ENCODE measurements at regions not wholly inside any gene's neighbourhood (a gene's known extent, or its start where the extent isn't known, plus 50 kb on each side); places are given as distances from the start of the nearest gene placed in this dataset.

DNA sequence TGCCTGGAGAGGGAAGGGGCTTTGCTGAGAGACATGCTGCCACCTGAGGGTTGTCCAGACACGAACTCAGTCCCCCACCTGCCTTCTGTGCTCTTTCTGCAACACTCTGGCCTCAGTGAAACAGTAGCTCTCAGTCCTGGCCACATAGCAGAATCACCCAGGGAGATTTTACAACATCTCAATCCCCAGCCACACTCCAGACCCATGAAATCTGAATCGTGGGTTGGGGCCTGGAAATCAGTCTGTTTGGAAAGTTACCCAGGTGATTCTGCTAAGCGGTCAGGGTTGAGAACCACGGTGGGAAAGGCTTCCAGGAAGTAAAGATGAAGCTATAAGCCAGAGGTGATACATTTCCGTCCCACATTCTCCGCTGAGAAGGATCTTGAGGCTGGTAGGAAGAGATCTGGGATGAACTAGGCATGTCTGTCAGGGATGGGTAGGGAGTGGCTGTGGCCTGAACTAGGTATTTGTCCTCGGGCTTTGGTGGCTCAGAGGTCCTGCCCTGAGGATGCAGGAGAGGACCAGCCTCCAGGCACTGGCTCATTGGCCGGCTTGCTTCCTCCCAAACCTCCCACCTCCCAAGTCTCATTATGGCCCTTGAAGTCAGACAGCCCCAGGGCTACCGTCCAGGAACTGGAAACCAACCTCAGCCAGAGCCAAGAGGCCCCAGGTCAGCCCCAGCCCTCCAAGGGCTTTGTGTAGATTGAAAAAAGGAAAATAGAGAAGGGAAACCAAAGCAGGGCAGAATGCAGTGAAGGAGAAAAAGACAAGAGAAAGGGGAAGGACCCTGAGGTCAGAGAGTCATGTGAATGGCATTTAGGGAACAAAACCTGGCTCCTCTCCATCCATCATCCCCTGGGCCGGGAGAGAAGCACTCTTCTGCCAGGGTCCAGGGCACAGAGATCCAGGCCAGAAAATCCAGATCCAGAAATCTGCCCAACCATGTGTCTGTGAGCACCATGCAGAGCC lies 119.6 kb downstream of the ZFP36L2 start:
- TF ChIP-seq NBN (IDR thresholded peaks at IDR 0.05) (0 out of 2 replicates have a peak, but pooled peaks have one; percentile 52), EZH2 (IDR thresholded peaks at IDR 0.05; ENCODE audit: borderline replicate concordance, control insufficient read depth, low read depth, low read length) (no peak), ESRRA (IDR thresholded peaks at IDR 0.05; ENCODE audit: low read length) (no peak), EED (IDR thresholded peaks at IDR 0.05; ENCODE audit: low read depth) (peak; percentile 57), CBFB (IDR thresholded peaks at IDR 0.05; ENCODE audit: low read depth) (no peak)
- TF ChIP-seq, protein P1, sequence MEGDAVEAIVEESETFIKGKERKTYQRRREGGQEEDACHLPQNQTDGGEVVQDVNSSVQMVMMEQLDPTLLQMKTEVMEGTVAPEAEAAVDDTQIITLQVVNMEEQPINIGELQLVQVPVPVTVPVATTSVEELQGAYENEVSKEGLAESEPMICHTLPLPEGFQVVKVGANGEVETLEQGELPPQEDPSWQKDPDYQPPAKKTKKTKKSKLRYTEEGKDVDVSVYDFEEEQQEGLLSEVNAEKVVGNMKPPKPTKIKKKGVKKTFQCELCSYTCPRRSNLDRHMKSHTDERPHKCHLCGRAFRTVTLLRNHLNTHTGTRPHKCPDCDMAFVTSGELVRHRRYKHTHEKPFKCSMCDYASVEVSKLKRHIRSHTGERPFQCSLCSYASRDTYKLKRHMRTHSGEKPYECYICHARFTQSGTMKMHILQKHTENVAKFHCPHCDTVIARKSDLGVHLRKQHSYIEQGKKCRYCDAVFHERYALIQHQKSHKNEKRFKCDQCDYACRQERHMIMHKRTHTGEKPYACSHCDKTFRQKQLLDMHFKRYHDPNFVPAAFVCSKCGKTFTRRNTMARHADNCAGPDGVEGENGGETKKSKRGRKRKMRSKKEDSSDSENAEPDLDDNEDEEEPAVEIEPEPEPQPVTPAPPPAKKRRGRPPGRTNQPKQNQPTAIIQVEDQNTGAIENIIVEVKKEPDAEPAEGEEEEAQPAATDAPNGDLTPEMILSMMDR (IDR thresholded peaks at IDR 0.05 in 2 of 3, conservative IDR thresholded peaks at IDR 0.05 in 1 of 3; ENCODE audit: control insufficient read depth in 2 of 3, extremely low read depth in 1 of 3, insufficient read depth in 1 of 3, low read depth in 3 of 3, low read length in 3 of 3) = no peak
- TF ChIP-seq, protein P2, sequence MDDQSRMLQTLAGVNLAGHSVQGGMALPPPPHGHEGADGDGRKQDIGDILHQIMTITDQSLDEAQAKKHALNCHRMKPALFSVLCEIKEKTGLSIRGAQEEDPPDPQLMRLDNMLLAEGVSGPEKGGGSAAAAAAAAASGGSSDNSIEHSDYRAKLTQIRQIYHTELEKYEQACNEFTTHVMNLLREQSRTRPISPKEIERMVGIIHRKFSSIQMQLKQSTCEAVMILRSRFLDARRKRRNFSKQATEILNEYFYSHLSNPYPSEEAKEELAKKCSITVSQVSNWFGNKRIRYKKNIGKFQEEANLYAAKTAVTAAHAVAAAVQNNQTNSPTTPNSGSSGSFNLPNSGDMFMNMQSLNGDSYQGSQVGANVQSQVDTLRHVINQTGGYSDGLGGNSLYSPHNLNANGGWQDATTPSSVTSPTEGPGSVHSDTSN (IDR thresholded peaks at IDR 0.05; ENCODE audit: insufficient replicate concordance, low read depth, low read length) = no peak
